ENCODE measurements at regions not wholly inside any gene's neighbourhood (a gene's known extent, or its start where the extent isn't known, plus 50 kb on each side); places are given as distances from the start of the nearest gene placed in this dataset.

DNA sequence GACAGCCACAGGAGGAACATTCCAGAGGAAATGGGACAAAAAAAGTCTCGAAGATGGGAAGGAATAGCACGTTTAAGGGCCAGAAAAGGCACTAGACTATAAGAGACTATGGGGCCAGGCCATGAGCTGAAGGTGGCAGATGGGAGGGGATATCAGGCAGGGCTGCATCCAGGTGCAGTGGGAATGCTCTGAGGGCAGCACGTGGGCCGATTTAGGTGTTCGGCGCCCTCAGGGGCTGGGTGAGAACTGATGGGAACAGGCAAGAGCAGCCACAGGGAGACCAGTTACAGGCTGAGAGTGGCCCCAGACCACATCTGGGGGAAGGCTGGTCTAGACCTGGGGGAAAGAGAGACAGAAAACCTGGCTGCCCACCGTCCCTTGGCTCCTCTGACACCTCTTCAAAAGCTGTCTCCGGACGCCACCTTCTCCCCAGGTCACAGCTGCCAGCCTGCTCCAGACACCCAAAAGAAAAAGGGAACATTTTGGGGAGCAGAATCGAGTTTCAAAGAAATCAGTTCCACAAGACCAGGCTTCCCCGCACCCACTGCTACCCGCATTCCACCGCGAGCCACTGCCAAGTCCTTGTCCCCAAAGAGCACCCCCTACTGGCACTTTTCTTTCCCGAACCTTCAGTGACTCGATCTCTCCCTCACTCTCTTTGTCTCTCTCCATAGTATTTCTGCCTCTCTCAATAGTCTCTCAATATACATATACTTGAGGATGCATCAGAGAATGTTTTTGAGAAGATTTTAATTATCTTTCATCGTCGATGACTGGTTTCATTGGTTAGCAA lies 190.1 kb upstream of the AGAP1 start:
- Mint-ChIP-seq H3K4me3 (no peak overlapping the region), H3K4me1 (no peaks in the 10 kb centered on the region), H3K27ac (no peak overlapping the region), H3K36me3 (no peaks in the 10 kb centered on the region), H3K9me3 (no peaks in the 10 kb centered on the region)
- no peak for DNase-seq (ENCODE audit: low spot score in 2 of 2)
- no peak for ATAC-seq

DNA sequence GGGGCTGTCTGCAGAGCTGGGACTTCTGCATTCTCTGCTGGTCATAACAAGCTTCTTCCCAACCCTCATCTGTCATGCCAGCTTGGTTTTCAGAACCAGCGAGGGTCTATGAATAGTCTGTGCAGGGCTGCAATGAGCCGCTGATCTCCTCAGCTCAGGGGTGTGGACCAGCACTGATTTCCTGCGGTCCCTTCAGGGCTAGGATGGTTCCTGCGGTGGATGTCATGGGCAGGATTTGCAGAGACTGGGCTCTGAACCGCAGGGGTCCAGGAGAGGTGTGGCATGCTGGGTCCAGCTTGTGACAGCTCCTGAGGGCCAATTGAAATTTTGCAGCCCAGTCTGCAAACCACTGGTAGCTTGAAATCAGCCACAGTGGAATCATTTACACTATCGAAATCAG lies 188.2 kb upstream of the AGAP1 start:
- no peak overlapping the region for H3K27ac Mint-ChIP-seq
- no peaks in the 10 kb centered on the region for H3K4me1 Mint-ChIP-seq
- no peaks in the 10 kb centered on the region for H3K36me3 Mint-ChIP-seq
- ATAC-seq = no peak
- no peak overlapping the region for H3K4me3 Mint-ChIP-seq
- no peak for DNase-seq (ENCODE audit: low spot score in 2 of 2)
- H3K9me3 Mint-ChIP-seq = no peaks in the 10 kb centered on the region

DNA sequence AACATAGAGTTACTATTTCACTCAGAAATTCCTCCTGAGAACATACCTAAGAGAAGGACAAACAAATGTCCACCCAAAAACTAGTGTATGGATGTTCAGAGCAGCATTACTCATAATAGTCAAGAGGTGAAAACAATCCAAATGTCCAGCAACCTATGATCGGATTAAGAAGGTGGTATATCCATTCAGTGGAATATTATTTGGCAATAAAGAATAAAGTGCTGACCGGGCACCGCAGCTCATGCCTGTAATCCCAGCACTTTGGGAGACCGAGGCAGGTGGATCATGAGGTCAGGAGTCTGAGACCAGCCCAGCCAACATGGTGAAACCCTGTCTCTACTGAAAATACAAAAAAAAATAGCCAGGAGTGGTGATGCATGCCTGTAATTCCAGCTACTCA lies 182.8 kb upstream of the AGAP1 start:
- Mint-ChIP-seq H3K36me3 (no peaks in the 10 kb centered on the region), H3K4me1 (peaks cover 7% of the 10 kb centered on the region), H3K4me3 (no peak overlapping the region), H3K9me3 (no peaks in the 10 kb centered on the region), H3K27ac (no peak overlapping the region)
- DNase-seq (ENCODE audit: low spot score in 2 of 2) (no peak), ATAC-seq (no peak)

DNA sequence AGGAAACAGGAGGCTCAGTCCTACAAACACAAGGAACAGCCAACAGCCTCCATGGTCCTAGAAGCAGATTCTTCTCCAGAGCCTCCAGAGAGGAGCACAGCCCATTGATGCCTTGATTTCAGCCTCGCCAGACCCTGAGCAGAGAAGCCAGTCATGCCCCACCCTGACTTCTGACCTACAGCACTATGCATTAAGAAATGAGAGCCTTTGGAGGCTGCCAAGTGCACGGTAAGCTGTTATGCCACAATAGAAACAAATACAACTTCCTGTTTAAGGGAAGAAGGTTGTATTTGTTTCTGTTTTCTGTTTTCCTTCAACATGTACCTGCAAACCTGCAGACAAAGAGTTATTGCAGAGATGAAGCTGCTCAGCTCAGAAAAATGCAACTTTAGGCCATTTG lies 181.3 kb upstream of the AGAP1 start:
- DNase-seq (ENCODE audit: low spot score in 2 of 2) (no peak), ATAC-seq (no peak)
- H3K9me3 Mint-ChIP-seq = no peaks in the 10 kb centered on the region
- no peaks in the 10 kb centered on the region for H3K36me3 Mint-ChIP-seq
- H3K4me3 Mint-ChIP-seq = no peak overlapping the region
- peaks cover 7% of the 10 kb centered on the region for H3K4me1 Mint-ChIP-seq
- no peak overlapping the region for H3K27ac Mint-ChIP-seq

DNA sequence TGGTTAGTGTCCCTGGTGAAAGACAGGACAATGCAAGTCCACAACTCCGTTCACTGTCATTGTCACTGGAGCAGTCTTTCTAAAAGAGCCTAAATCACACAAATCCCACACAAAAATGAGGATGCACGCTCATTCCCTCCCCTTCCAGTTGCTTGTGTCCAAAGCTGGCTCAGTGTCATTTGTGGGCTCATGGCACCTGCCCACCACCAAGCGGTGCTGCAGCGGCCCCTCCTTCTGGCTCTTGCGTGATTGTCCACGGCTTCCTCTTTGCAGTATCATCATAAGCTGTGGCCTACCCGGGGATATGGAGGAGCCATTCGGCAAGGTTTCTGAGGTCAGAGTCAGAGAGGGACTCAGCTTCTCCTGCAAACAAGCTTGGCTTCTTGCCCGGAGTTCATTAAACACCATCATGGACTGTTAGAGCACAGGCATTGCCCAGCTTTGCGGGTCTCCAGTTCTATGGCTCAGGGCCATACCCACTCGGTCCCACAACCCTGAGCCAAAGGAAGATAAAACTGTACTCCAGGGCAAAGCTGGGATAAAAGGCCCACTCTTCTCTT lies 179.4 kb upstream of the AGAP1 start:
- peaks cover 7% of the 10 kb centered on the region for H3K4me1 Mint-ChIP-seq
- no peak for ATAC-seq
- no peak for DNase-seq (ENCODE audit: low spot score in 2 of 2)
- no peaks in the 10 kb centered on the region for H3K9me3 Mint-ChIP-seq
- no peak overlapping the region for H3K27ac Mint-ChIP-seq
- H3K36me3 Mint-ChIP-seq = no peaks in the 10 kb centered on the region
- no peak overlapping the region for H3K4me3 Mint-ChIP-seq

DNA sequence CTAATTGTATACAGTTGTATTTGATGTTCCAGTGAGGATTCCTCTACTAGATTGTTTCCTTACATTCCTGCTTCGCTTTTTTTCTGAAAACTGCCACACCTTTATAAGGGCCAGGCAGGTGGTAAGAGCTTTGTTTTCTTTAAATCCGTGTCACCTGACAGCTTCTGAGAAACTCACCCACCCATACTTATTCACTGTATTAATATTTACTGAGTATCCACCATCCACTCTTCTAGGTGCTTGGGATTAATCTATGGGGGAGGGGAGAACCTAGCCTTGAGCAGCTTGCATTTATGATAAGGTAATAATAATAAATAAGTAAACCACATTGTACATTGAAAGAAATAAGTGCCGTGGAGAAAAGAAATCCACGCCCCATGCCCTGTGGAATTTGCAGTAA lies 174.7 kb upstream of the AGAP1 start:
- no peaks in the 10 kb centered on the region for H3K36me3 Mint-ChIP-seq
- DNase-seq (ENCODE audit: low spot score in 2 of 2) (no peak), ATAC-seq (no peak)
- no peak overlapping the region for H3K4me3 Mint-ChIP-seq
- H3K27ac Mint-ChIP-seq = no peak overlapping the region
- no peaks in the 10 kb centered on the region for H3K9me3 Mint-ChIP-seq
- H3K4me1 Mint-ChIP-seq = no peaks in the 10 kb centered on the region

DNA sequence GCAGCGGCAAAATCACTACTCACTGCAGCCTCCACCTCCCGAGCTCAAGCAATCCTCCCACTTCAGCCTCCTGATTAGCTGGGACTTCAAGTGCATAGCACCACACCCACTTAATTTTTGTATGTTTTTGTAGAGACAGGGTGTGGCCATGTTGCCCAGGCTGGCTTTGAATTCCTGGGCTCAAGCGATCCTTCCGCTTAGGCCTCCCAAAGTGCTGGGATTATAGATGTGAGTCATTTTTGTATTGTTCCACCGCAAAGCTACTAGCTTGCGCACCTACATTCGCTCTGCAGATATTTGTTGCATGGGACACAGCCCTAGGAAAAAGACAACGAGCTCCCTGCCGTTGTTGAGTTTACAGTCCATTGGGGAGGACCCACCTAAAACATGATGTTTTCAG lies 173.5 kb upstream of the AGAP1 start:
- ATAC-seq (no peak), DNase-seq (ENCODE audit: low spot score in 2 of 2) (no peak)
- no peak overlapping the region for H3K4me3 Mint-ChIP-seq
- no peak overlapping the region for H3K27ac Mint-ChIP-seq
- no peaks in the 10 kb centered on the region for H3K36me3 Mint-ChIP-seq
- H3K4me1 Mint-ChIP-seq = no peaks in the 10 kb centered on the region
- H3K9me3 Mint-ChIP-seq = no peaks in the 10 kb centered on the region

DNA sequence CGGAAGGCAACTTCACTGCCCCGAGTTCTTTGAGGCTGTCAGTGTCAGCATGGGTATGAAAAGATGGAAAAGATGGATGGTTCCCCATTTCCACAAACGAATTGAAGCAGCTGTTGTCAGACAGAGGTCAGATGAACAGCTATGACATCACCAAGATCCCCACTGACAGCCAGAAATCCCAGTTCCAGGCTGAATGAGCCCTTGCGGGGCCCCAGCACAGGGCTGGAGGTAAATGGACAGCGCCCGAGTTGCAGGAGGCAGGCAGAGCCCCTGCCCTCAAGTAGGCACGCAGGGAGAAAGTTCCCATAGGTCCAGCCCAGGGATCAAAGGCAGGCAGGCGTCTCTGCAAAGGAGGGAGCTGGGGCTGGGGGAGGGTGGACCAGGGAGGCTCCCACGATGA lies 169.5 kb upstream of the AGAP1 start:
- H3K9me3 Mint-ChIP-seq = no peaks in the 10 kb centered on the region
- H3K4me3 Mint-ChIP-seq = no peak overlapping the region
- H3K4me1 Mint-ChIP-seq = no peaks in the 10 kb centered on the region
- H3K36me3 Mint-ChIP-seq = no peaks in the 10 kb centered on the region
- ATAC-seq (no peak), DNase-seq (ENCODE audit: low spot score in 2 of 2) (no peak)
- no peak overlapping the region for H3K27ac Mint-ChIP-seq

DNA sequence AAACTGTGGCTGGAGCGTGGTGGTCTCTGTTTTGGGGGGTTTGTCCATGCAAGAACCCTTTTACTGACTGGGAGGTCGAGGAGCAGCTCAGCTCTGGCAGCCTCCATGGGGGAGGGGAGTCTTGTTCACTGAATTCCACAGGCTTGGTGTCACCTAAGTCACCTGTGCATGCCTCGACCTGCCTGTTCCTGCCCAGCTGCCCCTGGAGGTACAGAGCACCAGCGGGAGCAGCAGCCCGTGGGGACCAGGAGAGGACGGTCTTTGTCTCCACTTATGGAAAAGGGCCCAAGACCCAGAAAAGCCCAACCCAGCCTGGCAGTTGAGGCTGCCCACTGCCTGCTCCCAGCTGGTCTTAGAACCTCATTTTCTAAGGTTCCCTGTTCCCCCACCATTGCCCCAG lies 168.7 kb upstream of the AGAP1 start:
- Mint-ChIP-seq H3K36me3 (no peaks in the 10 kb centered on the region), H3K9me3 (no peaks in the 10 kb centered on the region), H3K4me3 (no peak overlapping the region), H3K27ac (no peak overlapping the region), H3K4me1 (no peaks in the 10 kb centered on the region)
- DNase-seq (ENCODE audit: low spot score in 2 of 2) (no peak), ATAC-seq (no peak)

DNA sequence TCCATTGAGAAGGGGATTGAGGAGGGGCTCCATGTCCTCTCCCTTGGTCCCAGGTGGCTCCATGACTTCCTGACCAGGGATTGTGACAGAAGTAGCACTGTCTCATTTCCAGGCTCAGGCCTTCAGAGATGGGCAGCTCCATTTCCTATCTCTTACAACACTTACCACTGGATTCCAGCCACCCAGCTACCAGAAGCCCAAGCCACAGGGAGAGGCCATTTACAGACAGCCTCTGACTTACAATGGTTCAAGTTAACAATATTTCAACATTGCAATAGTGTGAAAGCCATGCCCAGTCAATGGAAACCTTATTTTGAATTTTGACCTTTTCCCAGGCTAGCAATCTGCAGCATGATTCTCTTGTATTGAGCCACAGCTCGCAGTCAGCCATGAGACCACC lies 164.9 kb upstream of the AGAP1 start:
- Mint-ChIP-seq H3K9me3 (no peaks in the 10 kb centered on the region), H3K27ac (no peak overlapping the region), H3K36me3 (no peaks in the 10 kb centered on the region), H3K4me1 (no peaks in the 10 kb centered on the region), H3K4me3 (no peak overlapping the region)
- DNase-seq (ENCODE audit: low spot score in 2 of 2) (no peak), ATAC-seq (no peak)

DNA sequence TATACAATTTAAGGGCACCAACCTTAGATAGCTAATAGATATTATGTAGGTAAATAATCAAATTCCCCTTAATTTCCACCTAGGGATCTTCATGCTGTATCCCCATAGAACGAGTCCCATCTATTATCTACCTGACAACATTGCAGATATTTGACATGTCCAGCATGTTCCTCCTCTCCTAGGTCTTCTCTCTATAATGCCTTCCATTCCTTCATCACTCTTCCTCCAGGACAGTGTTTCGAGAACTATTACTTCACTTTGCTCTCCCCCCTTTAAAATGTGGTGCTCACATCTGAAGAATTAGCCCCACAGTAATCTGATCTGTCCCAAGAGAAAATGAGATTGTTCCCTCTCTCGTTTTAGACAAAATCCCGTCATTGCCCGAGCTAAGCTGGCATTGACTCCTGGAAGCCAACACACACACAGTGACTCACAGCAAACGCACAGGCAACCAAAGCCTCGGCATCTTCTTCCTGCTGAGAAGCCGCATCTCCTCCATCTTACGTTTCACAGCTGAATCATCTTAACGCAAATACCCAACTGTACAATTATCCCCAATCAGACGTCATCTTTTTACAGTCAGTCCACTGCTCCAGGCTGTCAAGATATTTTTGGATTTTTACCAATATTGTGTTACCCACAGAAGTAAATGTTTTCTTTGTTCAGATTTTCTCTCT lies 162.9 kb upstream of the AGAP1 start:
- no peaks in the 10 kb centered on the region for H3K9me3 Mint-ChIP-seq
- ATAC-seq (no peak), DNase-seq (ENCODE audit: low spot score in 2 of 2) (no peak)
- H3K4me3 Mint-ChIP-seq = no peak overlapping the region
- no peaks in the 10 kb centered on the region for H3K4me1 Mint-ChIP-seq
- H3K36me3 Mint-ChIP-seq = no peaks in the 10 kb centered on the region
- H3K27ac Mint-ChIP-seq = no peak overlapping the region

DNA sequence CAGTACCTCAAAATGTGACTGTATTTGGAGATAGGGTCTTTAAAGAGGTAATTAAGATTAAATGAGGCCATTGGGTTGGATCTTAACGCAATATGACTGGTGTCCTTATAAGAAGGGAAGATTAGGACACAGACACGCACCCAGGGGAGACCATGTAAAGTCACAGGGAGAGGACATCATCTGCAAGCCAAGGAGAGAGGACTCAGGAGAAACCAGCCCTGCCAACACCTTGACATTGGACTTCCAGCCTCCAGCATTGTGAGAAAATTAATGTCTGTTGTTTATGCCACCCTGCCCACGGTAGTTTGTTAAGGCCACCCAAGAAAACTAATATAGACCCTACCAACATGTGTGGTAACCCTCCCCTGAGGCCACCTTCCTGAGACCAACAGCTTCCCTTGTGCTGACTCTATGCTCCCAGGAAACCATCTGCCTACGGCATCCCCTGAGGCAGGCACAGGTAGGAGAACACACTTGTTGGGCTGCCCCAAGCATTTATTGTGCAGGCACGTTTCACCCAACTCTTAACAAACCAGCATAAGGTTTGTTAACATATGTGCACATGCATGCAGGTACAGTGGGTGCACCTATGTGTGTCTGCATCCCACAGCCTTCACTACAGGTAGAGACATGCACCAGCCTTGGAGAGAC lies 161.5 kb upstream of the AGAP1 start:
- DNase-seq (ENCODE audit: low spot score in 2 of 2) (no peak), ATAC-seq (no peak)
- no peaks in the 10 kb centered on the region for H3K9me3 Mint-ChIP-seq
- no peak overlapping the region for H3K4me3 Mint-ChIP-seq
- H3K4me1 Mint-ChIP-seq = no peaks in the 10 kb centered on the region
- H3K36me3 Mint-ChIP-seq = no peaks in the 10 kb centered on the region
- H3K27ac Mint-ChIP-seq = no peak overlapping the region

DNA sequence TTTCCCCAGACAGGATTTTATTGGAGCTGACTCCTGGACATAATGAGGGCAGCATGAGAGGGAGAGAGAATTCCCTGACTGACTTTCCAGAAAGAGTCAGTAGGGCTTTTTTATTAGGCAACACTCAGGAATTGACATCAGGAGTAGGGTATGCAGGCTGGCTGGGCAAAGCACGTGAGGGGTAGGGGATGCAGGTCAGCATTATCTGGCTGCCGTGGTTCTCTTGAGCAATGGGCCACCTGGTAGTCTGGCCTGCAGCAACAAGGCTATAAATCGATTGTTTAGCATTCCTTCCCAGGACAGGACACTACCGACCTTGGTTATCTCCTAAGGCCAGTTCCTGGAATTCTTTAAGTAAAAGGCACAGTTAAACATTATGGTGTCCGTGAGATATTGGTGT lies 160.8 kb upstream of the AGAP1 start:
- ATAC-seq = no peak
- Mint-ChIP-seq H3K4me3 (no peak overlapping the region), H3K36me3 (no peaks in the 10 kb centered on the region), H3K9me3 (peaks cover 3% of the 10 kb centered on the region), H3K27ac (no peak overlapping the region), H3K4me1 (no peaks in the 10 kb centered on the region)
- DNase-seq (ENCODE audit: low spot score in 2 of 2) = no peak

DNA sequence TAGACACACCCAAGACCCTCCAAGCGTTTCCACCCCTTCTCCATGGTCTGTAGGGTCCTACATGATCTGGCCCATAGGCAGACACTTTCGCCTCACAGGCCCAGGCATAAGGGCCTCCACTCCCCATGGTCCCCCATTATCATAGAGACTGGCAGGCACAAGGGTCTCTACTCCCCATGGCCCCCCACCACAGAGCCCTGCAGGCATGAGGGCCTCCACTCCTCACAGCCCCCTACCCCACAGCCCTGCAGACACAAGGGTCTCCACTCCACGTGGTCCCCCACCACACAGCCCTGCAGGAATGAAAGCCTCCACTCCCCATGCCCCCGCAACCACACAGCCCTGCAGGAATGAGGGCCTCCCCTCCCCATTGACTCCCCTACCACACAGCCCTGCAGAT lies 159.7 kb upstream of the AGAP1 start:
- ATAC-seq (no peak), DNase-seq (ENCODE audit: low spot score in 2 of 2) (no peak)
- Mint-ChIP-seq H3K9me3 (peaks cover 5% of the 10 kb centered on the region), H3K36me3 (no peaks in the 10 kb centered on the region), H3K4me3 (no peak overlapping the region), H3K4me1 (no peaks in the 10 kb centered on the region), H3K27ac (no peak overlapping the region)

DNA sequence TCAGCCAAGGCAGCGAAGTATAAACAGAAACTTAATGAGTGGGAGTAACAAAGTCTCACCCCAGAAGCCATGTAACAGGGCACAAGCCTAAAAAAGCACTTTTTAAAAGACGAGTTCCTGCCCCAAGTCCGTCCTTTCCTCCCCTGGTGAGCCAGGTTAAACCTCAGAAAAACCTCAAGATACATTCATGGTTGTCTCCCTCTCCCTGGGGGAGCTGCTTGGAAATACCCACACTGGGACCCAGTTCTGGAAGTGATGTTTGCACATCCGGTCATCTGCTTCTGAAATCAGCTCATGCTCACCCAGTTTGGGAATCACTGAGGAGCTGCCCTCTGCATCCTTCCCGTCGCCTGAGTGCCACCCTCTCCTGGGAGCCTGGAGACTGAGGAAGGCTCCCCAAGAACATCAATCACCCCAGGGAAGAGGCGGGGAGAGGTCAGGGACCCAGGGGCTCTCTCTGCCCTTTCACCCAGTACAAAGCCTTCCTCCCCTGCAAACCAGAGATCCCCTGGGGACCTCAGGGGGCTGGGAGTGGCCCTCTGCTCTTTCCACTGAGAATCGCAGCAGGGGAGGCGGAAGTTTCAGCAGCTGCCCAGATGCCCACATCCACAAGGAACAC lies 150.6 kb upstream of the AGAP1 start:
- no peak overlapping the region for H3K27ac Mint-ChIP-seq
- DNase-seq (ENCODE audit: low spot score in 2 of 2) (no peak), ATAC-seq (no peak)
- no peak overlapping the region for H3K4me3 Mint-ChIP-seq
- H3K4me1 Mint-ChIP-seq = no peaks in the 10 kb centered on the region
- peaks cover under 1% of the 10 kb centered on the region for H3K9me3 Mint-ChIP-seq
- H3K36me3 Mint-ChIP-seq = no peaks in the 10 kb centered on the region
